NCI-H82 treated with DMSO at 0.1 percent for 48 hours (cell line): ENCODE measurements at regions not wholly inside any gene's neighbourhood (a gene's known extent, or its start where the extent isn't known, plus 50 kb on each side); places are given as distances from the start of the nearest gene placed in this dataset.

Experiments used
- DNase-seq: peaks from one replicate; lab custom pipeline; 2025; ENCODE audit not compliant: unreplicated experiment; lab: John Stamatoyannopoulos, UW

DNA sequence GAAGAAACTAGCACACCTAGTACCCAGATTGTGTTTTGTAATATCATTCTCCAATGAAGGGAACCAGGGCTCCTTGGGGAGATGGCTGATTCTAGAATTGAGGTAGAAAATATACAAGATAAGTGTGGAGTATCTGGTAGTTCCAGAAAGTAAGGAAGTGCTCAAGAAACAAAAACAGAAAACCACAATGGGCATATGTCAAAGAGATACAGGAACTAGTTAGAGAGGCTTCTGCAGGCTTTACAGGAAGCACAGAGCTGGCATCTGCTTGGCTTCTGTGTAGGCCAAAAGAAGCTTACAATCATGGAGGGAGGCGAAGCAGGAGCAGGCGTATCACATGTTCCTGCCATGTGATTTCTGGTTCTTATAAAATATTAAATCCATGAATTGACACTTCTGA lies 105.7 kb upstream of the TMEM161B start:
- DNase-seq = no peak

- no peak for DNase-seq
These were observed 102.2 kb upstream of the TMEM161B start for GRCh38 chr5:88370824-88371223.

DNA sequence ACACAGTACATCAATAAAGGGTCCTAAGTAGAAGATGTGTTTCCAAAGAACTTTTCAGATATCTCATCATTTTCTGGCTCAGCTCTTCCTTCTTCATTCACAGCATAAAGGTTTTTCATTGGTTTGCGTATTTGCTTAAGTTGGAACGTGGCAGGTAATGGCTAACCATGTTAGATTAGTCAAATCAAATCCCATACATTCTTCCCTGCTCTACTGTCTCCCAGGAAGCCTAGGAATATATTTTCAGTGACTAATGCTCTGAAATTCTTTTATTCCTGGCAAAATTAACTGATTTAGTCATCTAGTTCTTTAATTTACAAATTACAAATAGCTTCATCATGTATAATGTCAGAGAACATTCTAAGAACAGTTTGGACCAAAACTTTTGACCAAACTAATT lies 99.6 kb upstream of the TMEM161B start:
- DNase-seq = no peak

DNA sequence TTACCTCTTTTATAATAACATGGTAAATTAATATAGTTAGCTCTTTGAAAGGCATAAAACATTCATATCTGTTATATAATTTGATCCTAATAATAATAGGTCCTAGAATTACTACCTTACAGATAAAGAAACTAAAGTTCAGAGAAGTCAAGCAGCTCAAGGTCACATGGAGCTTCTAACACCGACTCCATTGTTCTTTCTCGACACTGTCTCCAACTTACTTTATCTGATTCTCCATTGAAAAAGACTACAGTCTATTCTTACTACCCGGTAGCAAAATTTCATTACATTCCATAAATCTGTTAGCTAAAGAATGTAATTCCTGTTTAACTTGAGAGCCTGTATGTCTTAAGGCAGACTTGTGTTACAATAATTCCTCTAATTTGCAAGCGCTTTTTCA lies 96.3 kb upstream of the TMEM161B start:
- no peak for DNase-seq

GRCh38 chr5:88355490-88356050 lies 86.9 kb upstream of the TMEM161B start:
- no peak for DNase-seq

DNA sequence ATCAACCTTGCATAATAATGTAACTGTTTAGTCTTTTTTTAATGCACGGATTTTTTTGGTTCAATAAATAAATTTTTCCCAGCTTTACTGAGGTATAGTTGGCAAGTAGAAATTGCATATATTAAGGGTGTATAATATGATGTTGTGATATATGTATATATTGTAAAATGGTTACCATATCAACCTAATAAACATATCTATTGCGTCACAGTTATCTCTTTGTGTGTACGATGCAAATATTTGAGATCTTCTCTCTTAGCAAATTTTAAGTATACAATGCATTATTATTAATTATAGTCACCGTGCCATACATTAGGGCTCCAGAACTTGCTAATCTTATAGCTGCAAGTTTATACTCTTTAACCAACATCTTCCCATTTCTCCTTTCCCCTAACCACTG lies 57.2 kb upstream of the TMEM161B start:
- DNase-seq = no peak

- no peak for DNase-seq
These were observed 54.1 kb upstream of the TMEM161B start for GRCh38 chr5:88322785-88323184.
